Erythroblast (primary cell): ENCODE measurements at regions not wholly inside any gene's neighbourhood (a gene's known extent, or its start where the extent isn't known, plus 50 kb on each side); places are given as distances from the start of the nearest gene placed in this dataset.

Experiments used
- GATA1 ChIP-seq: IDR thresholded peaks from 2 replicates; pipeline ENCODE4 v1.6.1; 2011; ENCODE audit warnings: low read depth, mild to moderate bottlenecking, control low read depth, low read length, moderate library complexity
- POLR2A ChIP-seq: IDR thresholded peaks from 2 replicates; pipeline ENCODE4 v1.6.1; 2011; ENCODE audit warnings: mild to moderate bottlenecking, low read length

DNA sequence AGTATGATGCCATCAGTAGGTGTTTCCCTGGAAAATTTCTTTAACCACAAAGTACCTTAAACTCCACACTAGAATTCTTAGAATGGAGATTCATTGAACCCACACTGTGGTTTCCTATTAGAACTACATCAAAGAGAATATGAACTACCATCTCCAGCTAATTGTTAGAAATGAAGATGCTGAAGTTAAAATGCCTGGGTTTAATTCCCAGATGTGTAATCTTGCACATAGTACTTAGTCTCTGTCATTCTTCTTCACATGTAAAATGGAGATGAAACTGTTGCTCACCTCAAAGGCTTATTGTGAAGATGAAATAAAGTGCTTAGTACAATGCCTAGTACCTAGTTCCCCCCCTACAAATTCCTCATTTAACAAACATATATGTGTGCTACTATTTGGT is 303.3 kb upstream of the CCNG1 start:
- TF ChIP-seq GATA1 = no peak
- TF ChIP-seq POLR2A = no peak
